DOHH2 (cell line): ENCODE measurements at regions not wholly inside any gene's neighbourhood (a gene's known extent, or its start where the extent isn't known, plus 50 kb on each side); places are given as distances from the start of the nearest gene placed in this dataset.

Experiments used
- H3F3A ChIP-seq: fragments of 200-600 bp; sonication (generic), shearing (Covaris generic); 2 replicates; pipeline ENCODE4 v1.6.0; 2016; ENCODE audit warnings: antibody characterized with exemption, mild to moderate bottlenecking; ENCODE audit not compliant: control insufficient read depth, insufficient read depth
- H3K27ac ChIP-seq: fragments of 200-600 bp; sonication (generic); 2 replicates; pipeline ENCODE4 v1.5.1; 2014; ENCODE audit warnings: low read depth, mild to moderate bottlenecking, low read length, moderate library complexity
- H3K27me3 ChIP-seq: fragments of 200-600 bp; sonication (generic); 2 replicates; pipeline ENCODE4 v1.6.1; 2014; ENCODE audit warnings: mild to moderate bottlenecking, low read length, mixed read lengths; ENCODE audit not compliant: control insufficient read depth
- H3K36me3 ChIP-seq: fragments of 200-600 bp; sonication (generic); 2 replicates; pipeline ENCODE4 v1.6.1; 2014; ENCODE audit warnings: mild to moderate bottlenecking, low read length, moderate library complexity, mixed read lengths; ENCODE audit not compliant: control insufficient read depth
- H3K4me1 ChIP-seq: fragments of 200-600 bp; sonication (generic); 2 replicates; pipeline ENCODE4 v1.6.1; 2014; ENCODE audit warnings: mild to moderate bottlenecking, low read length, mixed read lengths; ENCODE audit not compliant: control insufficient read depth
- H3K4me2 ChIP-seq: fragments of 200-600 bp; sonication (generic); 2 replicates; pipeline ENCODE4 v1.6.0; 2014; ENCODE audit warnings: mild to moderate bottlenecking, low read length, moderate library complexity
- H3K4me3 ChIP-seq: fragments of 200-600 bp; sonication (generic); 2 replicates; pipeline ENCODE4 v1.5.1; 2014; ENCODE audit warnings: mild to moderate bottlenecking, low read length, mixed read lengths
- H3K79me2 ChIP-seq: fragments of 200-600 bp; sonication (generic); 2 replicates; pipeline ENCODE4 v1.6.1; 2014; ENCODE audit warnings: mild to moderate bottlenecking, low read length, mixed read lengths; ENCODE audit not compliant: control insufficient read depth
- H3K9me2 ChIP-seq: fragments of 200-600 bp; sonication (generic); replicated peaks from 2 replicates; pipeline ENCODE4 v1.6.1; 2014; ENCODE audit warnings: mild to moderate bottlenecking, low read length, mixed read lengths; ENCODE audit not compliant: control insufficient read depth
- H3K9me3 ChIP-seq: fragments of 200-600 bp; sonication (generic); 2 replicates; pipeline ENCODE4 v1.6.1; 2014; ENCODE audit warnings: antibody characterized with exemption, low read length, mixed read lengths; ENCODE audit not compliant: control insufficient read depth, insufficient read depth
- H4K20me1 ChIP-seq: fragments of 200-600 bp; sonication (generic); 2 replicates; pipeline ENCODE4 v1.6.0; 2014; ENCODE audit warnings: low read depth, mild to moderate bottlenecking, antibody characterized with exemption, low read length, moderate library complexity; ENCODE audit not compliant: control insufficient read depth, insufficient read depth
- EZH2phosphoT487 ChIP-seq: fragments of 200-600 bp; sonication (generic); IDR thresholded peaks from 2 replicates; pipeline ENCODE4 v1.6.1; 2017; ENCODE audit warnings: borderline replicate concordance, mild to moderate bottlenecking, antibody characterized with exemption, low read length, moderate library complexity, mixed read lengths
- TF ChIP-seq, protein P1 (sequence below): fragments of 200-600 bp; sonication (generic); IDR thresholded peaks from one replicate; pipeline ENCODE4 v1.5.1; 2014; ENCODE audit warnings: antibody characterized with exemption, mild to moderate bottlenecking, low read depth, low read length; ENCODE audit not compliant: poor library complexity, severe bottlenecking

DNA sequence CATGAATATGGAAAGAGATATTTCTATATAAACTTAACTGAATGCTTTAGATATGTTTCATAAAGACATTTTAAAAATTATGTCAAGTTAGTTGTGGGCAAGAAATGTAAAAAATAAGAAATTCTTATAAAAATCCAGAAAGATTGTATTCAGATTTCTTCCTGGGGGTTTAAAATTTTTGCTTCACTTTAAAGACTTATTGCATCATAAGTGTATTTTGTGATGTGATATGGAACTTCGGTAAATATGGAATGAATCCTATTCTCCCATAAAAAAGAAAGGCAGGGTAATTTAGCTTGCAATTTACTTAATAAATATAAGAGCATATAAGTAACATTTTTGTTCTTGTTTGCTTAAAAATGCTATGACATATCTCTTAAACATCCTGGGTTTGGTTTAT, 104.8 kb upstream of the CWC22 start:
- TF ChIP-seq EZH2phosphoT487: no peak
- TF ChIP-seq, protein P1, sequence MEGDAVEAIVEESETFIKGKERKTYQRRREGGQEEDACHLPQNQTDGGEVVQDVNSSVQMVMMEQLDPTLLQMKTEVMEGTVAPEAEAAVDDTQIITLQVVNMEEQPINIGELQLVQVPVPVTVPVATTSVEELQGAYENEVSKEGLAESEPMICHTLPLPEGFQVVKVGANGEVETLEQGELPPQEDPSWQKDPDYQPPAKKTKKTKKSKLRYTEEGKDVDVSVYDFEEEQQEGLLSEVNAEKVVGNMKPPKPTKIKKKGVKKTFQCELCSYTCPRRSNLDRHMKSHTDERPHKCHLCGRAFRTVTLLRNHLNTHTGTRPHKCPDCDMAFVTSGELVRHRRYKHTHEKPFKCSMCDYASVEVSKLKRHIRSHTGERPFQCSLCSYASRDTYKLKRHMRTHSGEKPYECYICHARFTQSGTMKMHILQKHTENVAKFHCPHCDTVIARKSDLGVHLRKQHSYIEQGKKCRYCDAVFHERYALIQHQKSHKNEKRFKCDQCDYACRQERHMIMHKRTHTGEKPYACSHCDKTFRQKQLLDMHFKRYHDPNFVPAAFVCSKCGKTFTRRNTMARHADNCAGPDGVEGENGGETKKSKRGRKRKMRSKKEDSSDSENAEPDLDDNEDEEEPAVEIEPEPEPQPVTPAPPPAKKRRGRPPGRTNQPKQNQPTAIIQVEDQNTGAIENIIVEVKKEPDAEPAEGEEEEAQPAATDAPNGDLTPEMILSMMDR: no peak
- H3F3A ChIP-seq: no peaks in the 10 kb centered on the region
- H3K27ac ChIP-seq: no peak overlapping the region

DNA sequence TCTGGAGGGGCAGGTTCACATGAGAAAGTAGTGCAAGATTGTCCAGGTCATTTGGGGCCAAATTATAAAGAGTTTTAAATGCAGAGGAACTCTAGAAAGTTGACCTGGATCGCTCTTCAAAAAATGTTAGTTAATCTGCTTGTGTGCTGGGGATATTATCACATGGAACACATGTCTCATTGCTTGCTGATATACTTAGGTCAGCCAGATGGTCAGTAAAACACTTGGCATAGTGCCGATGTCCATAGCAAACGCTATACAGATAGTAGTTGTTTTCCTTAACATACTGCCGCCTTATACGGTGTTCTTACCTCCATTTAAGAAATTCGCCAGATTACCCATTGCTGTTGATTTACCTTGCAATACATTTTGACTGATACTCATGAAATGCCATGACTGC, 103.4 kb upstream of the CWC22 start:
- Histone ChIP-seq H4K20me1 (no peaks in the 10 kb centered on the region), H3K4me3 (no peak overlapping the region), H3K9me2 (no peaks in the 10 kb centered on the region), H3K4me1 (no peaks in the 10 kb centered on the region), H3K79me2 (no peaks in the 10 kb centered on the region), H3K9me3 (no peaks in the 10 kb centered on the region), H3K36me3 (no peaks in the 10 kb centered on the region), H3K27ac (no peak overlapping the region), H3K4me2 (no peak overlapping the region), H3F3A (no peaks in the 10 kb centered on the region), H3K27me3 (no peaks in the 10 kb centered on the region)
- TF ChIP-seq EZH2phosphoT487: no peak
- TF ChIP-seq, protein P1: no peak

More for the DNA sequence above, 104.8 kb upstream of the CWC22 start:
- Histone ChIP-seq H3K9me2 (no peaks in the 10 kb centered on the region), H4K20me1 (no peaks in the 10 kb centered on the region), H3K4me3 (no peak overlapping the region), H3K27me3 (no peaks in the 10 kb centered on the region), H3K36me3 (no peaks in the 10 kb centered on the region), H3K4me1 (no peaks in the 10 kb centered on the region), H3K79me2 (no peaks in the 10 kb centered on the region), H3K4me2 (no peak overlapping the region), H3K9me3 (no peaks in the 10 kb centered on the region)

DNA sequence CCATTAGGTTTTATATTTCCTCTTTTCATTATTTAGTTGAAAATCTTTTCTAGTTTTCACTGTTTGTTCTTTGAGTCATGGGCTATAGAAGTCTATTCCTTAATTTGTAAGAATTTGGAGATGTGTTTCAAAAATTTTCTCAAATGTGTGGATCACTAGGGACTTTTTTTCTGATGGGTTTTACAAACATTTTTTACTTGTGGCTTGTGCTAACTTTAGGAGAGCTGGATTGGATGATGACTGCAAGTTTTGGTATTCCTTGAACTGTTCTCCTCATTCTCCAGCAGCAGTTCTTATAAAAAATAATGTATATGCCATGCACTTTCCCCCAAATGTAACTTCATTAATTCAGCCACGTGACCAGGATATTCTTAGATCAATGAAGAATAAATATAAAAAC, 94.7 kb upstream of the CWC22 start:
- no peaks in the 10 kb centered on the region for H3K4me1 ChIP-seq
- no peaks in the 10 kb centered on the region for H3K9me3 ChIP-seq
- TF ChIP-seq, protein P1: no peak
- no peaks in the 10 kb centered on the region for H3K79me2 ChIP-seq
- H3K27ac ChIP-seq: no peak overlapping the region
- H3K9me2 ChIP-seq: no peaks in the 10 kb centered on the region
- no peak overlapping the region for H3K4me2 ChIP-seq
- no peaks in the 10 kb centered on the region for H3K36me3 ChIP-seq
- H3F3A ChIP-seq: no peaks in the 10 kb centered on the region
- H3K27me3 ChIP-seq: no peaks in the 10 kb centered on the region
- no peak overlapping the region for H3K4me3 ChIP-seq
- H4K20me1 ChIP-seq: no peaks in the 10 kb centered on the region

DNA sequence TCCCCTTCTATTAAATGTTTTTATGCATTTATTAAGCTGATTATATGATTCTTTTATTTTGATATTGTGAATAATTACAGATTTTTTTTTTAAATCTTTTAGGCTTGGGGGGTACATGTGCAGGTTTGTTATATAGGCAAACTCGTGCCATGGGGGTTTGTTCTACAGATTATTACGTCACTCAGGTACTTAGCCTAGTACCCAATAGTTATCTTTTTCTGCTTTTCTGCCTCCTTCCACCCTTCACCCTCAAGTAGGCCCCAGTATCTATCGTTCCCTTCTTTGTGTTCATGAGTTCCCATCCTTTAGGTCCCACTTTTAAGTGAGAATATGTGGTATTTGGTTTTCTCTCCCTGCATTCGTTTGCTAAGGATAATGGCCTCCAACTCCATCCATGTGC, 92.2 kb upstream of the CWC22 start:
- Histone ChIP-seq H3K9me3 (no peaks in the 10 kb centered on the region), H3K4me2 (no peak overlapping the region), H3K9me2 (no peaks in the 10 kb centered on the region), H3K79me2 (no peaks in the 10 kb centered on the region), H3K4me1 (no peaks in the 10 kb centered on the region), H4K20me1 (no peaks in the 10 kb centered on the region), H3K27ac (no peak overlapping the region), H3K4me3 (no peak overlapping the region), H3K36me3 (no peaks in the 10 kb centered on the region), H3K27me3 (no peaks in the 10 kb centered on the region), H3F3A (no peaks in the 10 kb centered on the region)
- TF ChIP-seq, protein P1: no peak
- TF ChIP-seq EZH2phosphoT487: no peak
